Motor neuron (in vitro differentiated cells): ENCODE measurements at regions not wholly inside any gene's neighbourhood (a gene's known extent, or its start where the extent isn't known, plus 50 kb on each side); places are given as distances from the start of the nearest gene placed in this dataset.

Experiments
- ATAC-seq, 8 experiments: fragments of 200-7000 bp; cut with Tn5 transposase; replicated peaks in 6 of 8; 2 replicates each; pipeline ENCODE4 v1.8.0; 2021; ENCODE audit warnings: mild to moderate bottlenecking in 8 of 8, moderate library complexity in 8 of 8
- H3K27ac ChIP-seq, 2 donors: fragments of 250-450 bp; sonication (Bioruptor Pico); 2 replicates each; pipeline ENCODE4 v1.9.0; 2021; ENCODE audit warnings: antibody characterized with exemption in 2 of 2, mild to moderate bottlenecking in 2 of 2, moderate library complexity in 1 of 2
- H3K4me1 ChIP-seq, 2 donors: fragments of 250-450 bp; sonication (Bioruptor Pico); replicated peaks in 1 of 2; 2 replicates each; pipeline ENCODE4 v1.6.1; 2021; ENCODE audit warnings: antibody characterized with exemption in 2 of 2, mild to moderate bottlenecking in 2 of 2, moderate library complexity in 1 of 2
- H3K4me3 ChIP-seq, 5 donors: fragments of 250-450 bp; sonication (Bioruptor Pico); 2 replicates each; pipeline ENCODE4 v1.9.0; 2021; ENCODE audit warnings: antibody characterized with exemption in 5 of 5, mild to moderate bottlenecking in 5 of 5, moderate library complexity in 4 of 5
- WGBS, 10 experiments: fragments of 450-650 bp; shearing (Covaris generic); methylation state at CpG; one replicate each; pipeline ENCODE4 v1.0.0; 2022; 5-methylcytosine and 5-hydroxymethylcytosine counted together
- in situ Hi-C, 9 experiments: fragments of 400-800 bp; cut with MboI; loops; one replicate each; pipeline ENCODE4 v1.15.0; 2021; ENCODE audit warnings: low sequenced_read_pairs in 9 of 9, low pct_unique_long_range_greater_than_20kb in 2 of 9; ENCODE audit not compliant: unreplicated experiment in 9 of 9

GRCh38 chr22:22759889-22760546, 115.6 kb downstream of the GGTLC2 start:
- Histone ChIP-seq H3K27ac (peak overlapping the region in 1 of 2 donors; percentile 51), H3K4me1 (no peaks in the 10 kb centered on the region), H3K4me3 (no peak overlapping the region)
- in situ Hi-C loops = no loop called here
- WGBS, 10 experiments = 13 to 95% (median 63%) methylated on average over 1 to 7 of the region's 7 CpGs; no CpG with 5 or more reads in 1 of the 10 experiments
- ATAC-seq = no peak

- peak overlapping the region; percentile 17 to 46 for H3K27ac ChIP-seq
- in situ Hi-C loops = no loop called here
- no peaks in the 10 kb centered on the region for H3K4me1 ChIP-seq
- ATAC-seq = no peak
- no peak overlapping the region for H3K4me3 ChIP-seq
- 60 to 100% (median 69%) methylated on average over 1 of the region's 1 CpG; no CpG with 5 or more reads in 6 of the 10 experiments for WGBS, 10 experiments
Measured at GRCh38 chr22:22761606-22761962, 117.2 kb downstream of the GGTLC2 start.

- 30 to 93% (median 77%) methylated on average over 1 to 7 of the region's 8 CpGs; no CpG with 5 or more reads in 4 of the 10 experiments for WGBS, 10 experiments
- peak overlapping the region in 1 of 2 donors; percentile 46 for H3K27ac ChIP-seq
- in situ Hi-C loops = no loop called here
- ATAC-seq = no peak
- no peak overlapping the region for H3K4me3 ChIP-seq
- no peaks in the 10 kb centered on the region for H3K4me1 ChIP-seq
Measured at GRCh38 chr22:22761963-22762772, 117.8 kb downstream of the GGTLC2 start.

- ATAC-seq = no peak
- Histone ChIP-seq H3K27ac (no peak overlapping the region), H3K4me1 (no peaks in the 10 kb centered on the region), H3K4me3 (no peak overlapping the region)
- in situ Hi-C loops = no loop called here
- WGBS, 10 experiments = 20 to 63% (median 43%) methylated on average over 1 to 3 of the region's 4 CpGs; no CpG with 5 or more reads in 5 of the 10 experiments
Measured at GRCh38 chr22:22763512-22763911, 119.1 kb downstream of the GGTLC2 start.

GRCh38 chr22:22764085-22764484, 119.7 kb downstream of the GGTLC2 start:
- 0 to 53% (median 10%) methylated on average over 1 to 2 of the region's 2 CpGs; no CpG with 5 or more reads in 5 of the 10 experiments for WGBS, 10 experiments
- Histone ChIP-seq H3K27ac (no peak overlapping the region), H3K4me1 (no peaks in the 10 kb centered on the region), H3K4me3 (no peak overlapping the region)
- in situ Hi-C loops = no loop called here
- ATAC-seq = peak in 1 of 8 experiments; percentile 49

GRCh38 chr22:22767876-22768602, 119.6 kb upstream of the IGLL5 start:
- 0 to 62% (median 21%) methylated on average over 2 to 8 of the region's 10 CpGs; no CpG with 5 or more reads in 3 of the 10 experiments for WGBS, 10 experiments
- no peak for ATAC-seq

GRCh38 chr22:22768885-22769284, 118.7 kb upstream of the IGLL5 start:
- ATAC-seq = no peak
- H3K4me3 ChIP-seq = no peak overlapping the region
- peak overlapping the region; percentile 33 to 59 for H3K27ac ChIP-seq
- in situ Hi-C loops = no loop called here
- H3K4me1 ChIP-seq = no peaks in the 10 kb centered on the region
- 0 to 60% (median 33%) methylated on average over 1 to 2 of the region's 2 CpGs; no CpG with 5 or more reads in 3 of the 10 experiments for WGBS, 10 experiments

More at GRCh38 chr22:22767876-22768602, 119.6 kb upstream of the IGLL5 start:
- H3K27ac ChIP-seq = no peak overlapping the region
- in situ Hi-C loops = no loop called here
- no peaks in the 10 kb centered on the region for H3K4me1 ChIP-seq
- H3K4me3 ChIP-seq = no peak overlapping the region

GRCh38 chr22:22769434-22770279, 118.0 kb upstream of the IGLL5 start:
- WGBS, 10 experiments = 0 to 60% (median 11%) methylated on average over 1 to 4 of the region's 4 CpGs
- Histone ChIP-seq H3K27ac (peak overlapping the region; percentile 30 to 59), H3K4me3 (no peak overlapping the region), H3K4me1 (no peaks in the 10 kb centered on the region)
- ATAC-seq = no peak
- in situ Hi-C loops = no loop called here

- ATAC-seq = peak in 3 of 8 experiments; percentile 85 to 95 (median 86)
- WGBS, 10 experiments = 0 to 58% (median 14%) methylated on average over 2 to 4 of the region's 4 CpGs; no CpG with 5 or more reads in 2 of the 10 experiments
- H3K27ac ChIP-seq = peak overlapping the region in 1 of 2 donors; percentile 59
- in situ Hi-C loops = no loop called here
- H3K4me1 ChIP-seq = no peaks in the 10 kb centered on the region
- no peak overlapping the region for H3K4me3 ChIP-seq
Measured at GRCh38 chr22:22770280-22770871, 117.2 kb upstream of the IGLL5 start.

- no peak for ATAC-seq
- Histone ChIP-seq H3K27ac (no peak overlapping the region), H3K4me1 (no peaks in the 10 kb centered on the region), H3K4me3 (no peak overlapping the region)
- in situ Hi-C loops = no loop called here
Measured at GRCh38 chr22:22770881-22771280, 116.7 kb upstream of the IGLL5 start.

- peak overlapping the region in 1 of 2 donors; percentile 36 for H3K27ac ChIP-seq
- in situ Hi-C loops = no loop called here
- no peaks in the 10 kb centered on the region for H3K4me1 ChIP-seq
- ATAC-seq = no peak
- no peak overlapping the region for H3K4me3 ChIP-seq
- 31 to 55% (median 45%) methylated on average over 1 to 3 of the region's 4 CpGs; no CpG with 5 or more reads in 6 of the 10 experiments for WGBS, 10 experiments
Measured at GRCh38 chr22:22771696-22772377, 115.8 kb upstream of the IGLL5 start.

GRCh38 chr22:22772396-22772795, 115.2 kb upstream of the IGLL5 start:
- H3K27ac ChIP-seq = peak overlapping the region in 1 of 2 donors; percentile 53
- H3K4me3 ChIP-seq = no peak overlapping the region
- in situ Hi-C loops = no loop called here
- no peaks in the 10 kb centered on the region for H3K4me1 ChIP-seq
- ATAC-seq = no peak
- 0 to 48% (median 17%) methylated on average over 1 to 7 of the region's 9 CpGs; no CpG with 5 or more reads in 3 of the 10 experiments for WGBS, 10 experiments
